Neuronal stem cell (in vitro differentiated cells): ENCODE measurements at regions not wholly inside any gene's neighbourhood (a gene's known extent, or its start where the extent isn't known, plus 50 kb on each side); places are given as distances from the start of the nearest gene placed in this dataset.
"Not testable (repeated sequence)": the region's sequence is repeated elsewhere in the genome, so short reads cannot be mapped to it uniquely, and the experiment has no call there.

Source experiments
- DNase-seq: peaks from one replicate; pipeline ENCODE4 v3.0.0-alpha.2; 2013; ENCODE audit warnings: low spot score
- H2AFZ ChIP-seq: one replicate; pipeline ENCODE4 v1.6.1; 2013; ENCODE audit warnings: mild to moderate bottlenecking, low read length, inconsistent platforms
- H2AK5ac ChIP-seq: 2 replicates; pipeline ENCODE4 v1.6.1; 2013; ENCODE audit warnings: low read depth, mild to moderate bottlenecking, inconsistent platforms, low read length, moderate library complexity, mixed read lengths
- H2BK120ac ChIP-seq: 2 replicates; pipeline ENCODE4 v1.6.1; 2013; ENCODE audit warnings: low read depth, mild to moderate bottlenecking, inconsistent platforms, low read length, moderate library complexity, mixed read lengths
- H2BK12ac ChIP-seq: one replicate; pipeline ENCODE4 v1.6.1; 2013; ENCODE audit warnings: low read length, inconsistent platforms
- H2BK15ac ChIP-seq: 2 replicates; pipeline ENCODE4 v1.6.1; 2013; ENCODE audit warnings: mild to moderate bottlenecking, low read length, inconsistent platforms, mixed read lengths
- H2BK5ac ChIP-seq: one replicate; pipeline ENCODE4 v1.6.1; 2013; ENCODE audit warnings: inconsistent platforms, mild to moderate bottlenecking, low read length, moderate library complexity
- H3K14ac ChIP-seq: one replicate; pipeline ENCODE4 v1.6.1; 2013; ENCODE audit warnings: low read length, inconsistent platforms
- H3K18ac ChIP-seq: 2 replicates; pipeline ENCODE4 v1.6.1; 2013; ENCODE audit warnings: low read length, inconsistent platforms
- H3K23ac ChIP-seq: 2 replicates; pipeline ENCODE4 v1.6.1; 2013; ENCODE audit warnings: low read depth, mild to moderate bottlenecking, mixed read lengths, low read length, inconsistent platforms; ENCODE audit not compliant: poor library complexity
- H3K27ac ChIP-seq: replicated peaks from 3 replicates; pipeline ENCODE4 v1.5.1; 2013; ENCODE audit warnings: low read length, inconsistent platforms
- H3K27me3 ChIP-seq, 3 experiments: 2 replicates each; pipeline ENCODE4 v1.6.1; 2013; ENCODE audit warnings: low read length in 3 of 3, mild to moderate bottlenecking in 2 of 3, inconsistent platforms in 1 of 3, low read depth in 1 of 3, mixed read lengths in 1 of 3, moderate library complexity in 1 of 3; ENCODE audit not compliant: control insufficient read depth in 3 of 3, insufficient read depth in 3 of 3
- H3K36me3 ChIP-seq, 2 donors: replicated peaks in 1 of 2; 2 replicates each; pipeline ENCODE4 v1.6.1; 2013; ENCODE audit warnings: low read length in 2 of 2; ENCODE audit not compliant: control insufficient read depth in 2 of 2, insufficient read depth in 2 of 2
- H3K4ac ChIP-seq: 2 replicates; pipeline ENCODE4 v1.6.1; 2013; ENCODE audit warnings: inconsistent platforms, mild to moderate bottlenecking, low read length, moderate library complexity
- H3K4me1 ChIP-seq, 2 donors: 1 replicate in 1 of 2; 2 replicates in 1 of 2; pipeline ENCODE4 v1.6.1; 2013; ENCODE audit warnings: low read length in 2 of 2, low read depth in 1 of 2; ENCODE audit not compliant: control insufficient read depth in 2 of 2, insufficient read depth in 1 of 2
- H3K4me2 ChIP-seq: one replicate; pipeline ENCODE4 v1.6.1; 2013; ENCODE audit warnings: mild to moderate bottlenecking, low read length, inconsistent platforms; ENCODE audit not compliant: insufficient read depth, poor library complexity, severe bottlenecking
- H3K4me3 ChIP-seq, 2 donors: 2 replicates each; pipeline ENCODE4 v1.5.1; 2013; ENCODE audit warnings: low read length in 2 of 2, mild to moderate bottlenecking in 2 of 2, inconsistent platforms in 1 of 2, moderate library complexity in 1 of 2
- H3K79me1 ChIP-seq: one replicate; pipeline ENCODE4 v1.6.1; 2013; ENCODE audit warnings: low read depth, mild to moderate bottlenecking, inconsistent platforms, low read length, moderate library complexity
- H3K9ac ChIP-seq: one replicate; pipeline ENCODE4 v1.6.1; 2013; ENCODE audit warnings: mild to moderate bottlenecking, low read depth, low read length, inconsistent platforms; ENCODE audit not compliant: poor library complexity
- H3K9me3 ChIP-seq, 2 donors: replicated peaks in 1 of 2; 2 replicates each; pipeline versions ENCODE3 to v1.6.1; 2013; ENCODE audit warnings: low read length in 2 of 2, mild to moderate bottlenecking in 2 of 2, inconsistent platforms in 1 of 2, low read depth in 1 of 2, mixed read lengths in 1 of 2, moderate library complexity in 1 of 2; ENCODE audit not compliant: control insufficient read depth in 2 of 2, insufficient read depth in 1 of 2
- H4K8ac ChIP-seq: one replicate; pipeline ENCODE4 v1.6.1; 2013; ENCODE audit warnings: low read depth, mild to moderate bottlenecking, inconsistent platforms, low read length, moderate library complexity
- H4K91ac ChIP-seq: one replicate; pipeline ENCODE4 v1.6.1; 2013; ENCODE audit warnings: low read length, low read depth, mild to moderate bottlenecking, inconsistent platforms; ENCODE audit not compliant: poor library complexity
- WGBS, 2 donors: extraction: QIAGEN DNeasy Blood & Tissue Kit; methylation state at CpG; one replicate each; pipeline ENCODE4 v1.1.7; 2013; ENCODE audit warnings: missing lambda C conversion rate in 2 of 2, mixed read lengths in 1 of 2; ENCODE audit not compliant: insufficient read length in 2 of 2, insufficient replicate concordance in 1 of 2; ENCODE audit errors: extremely low coverage in 2 of 2; 5-methylcytosine and 5-hydroxymethylcytosine counted together

GRCh38 chr2:87081727-87082126 lies 60.1 kb upstream of the PLGLB1 start:
- not testable (repeated sequence) for H3K27me3 ChIP-seq, H3K14ac ChIP-seq, H3K4me1 ChIP-seq, H3K27ac ChIP-seq, H4K91ac ChIP-seq, H2AK5ac ChIP-seq, H2BK120ac ChIP-seq, H4K8ac ChIP-seq, H2BK15ac ChIP-seq, H2BK5ac ChIP-seq, H3K79me1 ChIP-seq, H3K9me3 ChIP-seq, H3K23ac ChIP-seq, H2AFZ ChIP-seq, H3K4me2 ChIP-seq, H3K18ac ChIP-seq, DNase-seq, H3K9ac ChIP-seq, H3K4ac ChIP-seq, H2BK12ac ChIP-seq, H3K4me3 ChIP-seq, H3K36me3 ChIP-seq
- WGBS, 2 donors = no CpG with 5 or more reads among the region's 2 CpGs

- not testable (repeated sequence) for H3K4ac ChIP-seq, H2BK5ac ChIP-seq, H3K27me3 ChIP-seq, H4K91ac ChIP-seq, H2BK12ac ChIP-seq, H2BK120ac ChIP-seq, H3K4me3 ChIP-seq, H2AFZ ChIP-seq, H3K9me3 ChIP-seq, H2BK15ac ChIP-seq, H3K4me2 ChIP-seq, H3K27ac ChIP-seq, H3K79me1 ChIP-seq, H3K18ac ChIP-seq, H3K36me3 ChIP-seq, H3K23ac ChIP-seq, H4K8ac ChIP-seq, H3K9ac ChIP-seq, H2AK5ac ChIP-seq, H3K14ac ChIP-seq, DNase-seq, H3K4me1 ChIP-seq
- no CpG with 5 or more reads among the region's 6 CpGs for WGBS, 2 donors
Measured at GRCh38 chr2:87088079-87088478, 66.4 kb upstream of the PLGLB1 start.

- H3K23ac ChIP-seq, DNase-seq, H3K36me3 ChIP-seq, H3K9ac ChIP-seq, H3K9me3 ChIP-seq, H2AFZ ChIP-seq, H4K8ac ChIP-seq, H3K14ac ChIP-seq, H3K4me3 ChIP-seq, H3K27ac ChIP-seq, H4K91ac ChIP-seq, H3K4ac ChIP-seq, H3K4me2 ChIP-seq, H2BK15ac ChIP-seq, H3K79me1 ChIP-seq, H2BK120ac ChIP-seq, H3K4me1 ChIP-seq, H3K27me3 ChIP-seq, H2BK12ac ChIP-seq, H3K18ac ChIP-seq, H2BK5ac ChIP-seq, H2AK5ac ChIP-seq: not testable (repeated sequence)
- no CpG with 5 or more reads among the region's 5 CpGs for WGBS, 2 donors
Measured at GRCh38 chr2:87089401-87089800, 67.8 kb upstream of the PLGLB1 start.

DNA sequence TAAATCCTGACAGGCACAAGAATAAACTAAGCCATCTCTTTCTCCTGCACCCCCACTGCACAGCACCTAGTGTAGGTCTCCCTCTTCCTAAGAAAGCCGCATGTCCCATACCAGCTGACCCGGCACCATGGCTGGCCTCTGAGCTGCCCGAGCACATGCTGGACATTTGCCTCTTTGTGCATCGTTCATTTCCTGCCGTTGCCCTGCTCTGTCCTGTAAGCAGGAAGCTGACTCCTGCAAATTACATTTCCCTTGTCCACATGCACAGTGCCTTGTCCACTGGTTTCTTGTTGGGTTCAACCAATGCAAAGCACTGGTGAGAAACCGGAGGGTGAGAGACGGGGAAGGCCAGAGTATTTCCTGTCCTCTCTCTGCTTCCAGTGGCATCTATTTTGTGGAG lies 71.6 kb upstream of the PLGLB1 start:
- H2BK12ac ChIP-seq, H3K36me3 ChIP-seq, H2AFZ ChIP-seq, DNase-seq, H3K27me3 ChIP-seq, H3K27ac ChIP-seq, H3K18ac ChIP-seq, H3K23ac ChIP-seq, H2BK5ac ChIP-seq, H3K9ac ChIP-seq, H4K8ac ChIP-seq, H3K14ac ChIP-seq, H2BK120ac ChIP-seq, H3K4ac ChIP-seq, H3K79me1 ChIP-seq, H3K4me2 ChIP-seq, H2AK5ac ChIP-seq, H2BK15ac ChIP-seq, H4K91ac ChIP-seq, H3K4me3 ChIP-seq, H3K4me1 ChIP-seq, H3K9me3 ChIP-seq: not testable (repeated sequence)
- no CpG with 5 or more reads among the region's 7 CpGs for WGBS, 2 donors
